SH-SY5Y (cell line): ENCODE measurements at regions not wholly inside any gene's neighbourhood (a gene's known extent, or its start where the extent isn't known, plus 50 kb on each side); places are given as distances from the start of the nearest gene placed in this dataset.

Experiments
- GATA2 ChIP-seq: IDR thresholded peaks from 2 replicates; pipeline ENCODE4 v1.6.1; 2011; ENCODE audit warnings: mild to moderate bottlenecking, low read depth, low read length
- GATA3 ChIP-seq: IDR thresholded peaks from 2 replicates; pipeline ENCODE4 v1.6.1; 2011; ENCODE audit warnings: low read depth, mild to moderate bottlenecking, low read length, moderate library complexity

- no peak for TF ChIP-seq GATA3
- TF ChIP-seq GATA2: no peak
These were observed 72.2 kb upstream of the OSBPL8 start for GRCh38 chr12:76631741-76632140.
